ENCODE measurements at regions not wholly inside any gene's neighbourhood (a gene's known extent, or its start where the extent isn't known, plus 50 kb on each side); places are given as distances from the start of the nearest gene placed in this dataset.

DNA sequence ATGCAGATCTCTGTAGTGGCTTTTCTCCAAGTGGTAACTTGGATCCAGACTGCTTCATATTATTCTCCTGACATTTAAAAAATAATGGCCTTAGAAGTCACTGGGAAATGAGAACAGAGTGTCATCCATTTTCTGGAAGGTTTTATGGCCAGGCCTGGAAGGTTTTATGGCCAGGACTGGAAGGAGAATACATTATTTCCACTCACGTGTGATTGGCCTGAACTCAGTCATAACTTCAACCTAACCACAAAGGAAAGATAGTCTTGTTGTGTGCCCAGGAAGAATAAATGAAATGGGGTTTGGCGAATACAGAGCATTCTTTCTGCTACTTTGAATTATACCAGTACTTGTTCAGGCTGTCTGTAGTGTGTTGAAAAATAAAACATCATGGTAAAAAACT is 360.9 kb downstream of the GPAM start:
- CTCF ChIA-PET: no interaction called here
- no peak overlapping the region for H3K4me3 Mint-ChIP-seq (ENCODE audit: low read depth, unreplicated experiment)
- H3K27ac Mint-ChIP-seq (ENCODE audit: unreplicated experiment): no peak overlapping the region
- no peaks in the 10 kb centered on the region for H3K9me3 Mint-ChIP-seq (ENCODE audit: low read depth, unreplicated experiment)
- no peak for DNase-seq
- H3K36me3 Mint-ChIP-seq (ENCODE audit: insufficient read depth, unreplicated experiment): no peaks in the 10 kb centered on the region
- intact Hi-C loops (cut with micrococcal nuclease; ENCODE audit: unreplicated experiment): no loop called here
- H3K27me3 Mint-ChIP-seq (ENCODE audit: unreplicated experiment): peaks cover 5% of the 10 kb centered on the region
- BruUV-seq (replicated peaks): no TSS peak
- TF ChIP-seq, protein P1, sequence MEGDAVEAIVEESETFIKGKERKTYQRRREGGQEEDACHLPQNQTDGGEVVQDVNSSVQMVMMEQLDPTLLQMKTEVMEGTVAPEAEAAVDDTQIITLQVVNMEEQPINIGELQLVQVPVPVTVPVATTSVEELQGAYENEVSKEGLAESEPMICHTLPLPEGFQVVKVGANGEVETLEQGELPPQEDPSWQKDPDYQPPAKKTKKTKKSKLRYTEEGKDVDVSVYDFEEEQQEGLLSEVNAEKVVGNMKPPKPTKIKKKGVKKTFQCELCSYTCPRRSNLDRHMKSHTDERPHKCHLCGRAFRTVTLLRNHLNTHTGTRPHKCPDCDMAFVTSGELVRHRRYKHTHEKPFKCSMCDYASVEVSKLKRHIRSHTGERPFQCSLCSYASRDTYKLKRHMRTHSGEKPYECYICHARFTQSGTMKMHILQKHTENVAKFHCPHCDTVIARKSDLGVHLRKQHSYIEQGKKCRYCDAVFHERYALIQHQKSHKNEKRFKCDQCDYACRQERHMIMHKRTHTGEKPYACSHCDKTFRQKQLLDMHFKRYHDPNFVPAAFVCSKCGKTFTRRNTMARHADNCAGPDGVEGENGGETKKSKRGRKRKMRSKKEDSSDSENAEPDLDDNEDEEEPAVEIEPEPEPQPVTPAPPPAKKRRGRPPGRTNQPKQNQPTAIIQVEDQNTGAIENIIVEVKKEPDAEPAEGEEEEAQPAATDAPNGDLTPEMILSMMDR (IDR thresholded peaks at IDR 0.05; ENCODE audit: unreplicated experiment): no peak
- H3K4me1 Mint-ChIP-seq (ENCODE audit: low read depth, unreplicated experiment): no peaks in the 10 kb centered on the region

DNA sequence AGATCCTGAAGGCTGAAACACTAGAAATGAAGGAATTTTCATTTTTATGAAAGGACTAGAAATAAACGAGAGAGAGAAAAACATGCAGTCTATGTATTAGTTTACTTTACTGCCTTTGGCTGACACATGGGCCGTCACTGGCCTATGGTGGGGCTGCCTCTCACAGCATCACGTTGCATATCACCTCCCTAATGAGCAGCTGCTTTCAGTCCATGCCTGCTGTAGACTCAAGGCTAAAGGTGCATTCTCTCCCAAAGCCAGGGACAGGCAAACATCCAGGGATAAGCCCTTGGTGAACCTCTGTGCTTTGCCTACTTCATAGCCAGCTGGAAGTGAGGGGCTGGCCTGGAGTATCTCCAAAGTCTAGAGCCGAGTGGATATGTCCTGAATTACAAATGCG is 359.4 kb downstream of the GPAM start:
- no peak overlapping the region for H3K27ac Mint-ChIP-seq (ENCODE audit: unreplicated experiment)
- BruUV-seq (replicated peaks): no TSS peak
- H3K27me3 Mint-ChIP-seq (ENCODE audit: unreplicated experiment): peaks cover 12% of the 10 kb centered on the region
- H3K4me3 Mint-ChIP-seq (ENCODE audit: low read depth, unreplicated experiment): no peak overlapping the region
- H3K36me3 Mint-ChIP-seq (ENCODE audit: insufficient read depth, unreplicated experiment): no peaks in the 10 kb centered on the region
- DNase-seq: no peak
- no peaks in the 10 kb centered on the region for H3K9me3 Mint-ChIP-seq (ENCODE audit: low read depth, unreplicated experiment)
- H3K4me1 Mint-ChIP-seq (ENCODE audit: low read depth, unreplicated experiment): no peaks in the 10 kb centered on the region
- CTCF ChIA-PET: no interaction called here
- intact Hi-C loops (cut with micrococcal nuclease; ENCODE audit: unreplicated experiment): no loop called here
- TF ChIP-seq, protein P1 (IDR thresholded peaks at IDR 0.05; ENCODE audit: unreplicated experiment): no peak

DNA sequence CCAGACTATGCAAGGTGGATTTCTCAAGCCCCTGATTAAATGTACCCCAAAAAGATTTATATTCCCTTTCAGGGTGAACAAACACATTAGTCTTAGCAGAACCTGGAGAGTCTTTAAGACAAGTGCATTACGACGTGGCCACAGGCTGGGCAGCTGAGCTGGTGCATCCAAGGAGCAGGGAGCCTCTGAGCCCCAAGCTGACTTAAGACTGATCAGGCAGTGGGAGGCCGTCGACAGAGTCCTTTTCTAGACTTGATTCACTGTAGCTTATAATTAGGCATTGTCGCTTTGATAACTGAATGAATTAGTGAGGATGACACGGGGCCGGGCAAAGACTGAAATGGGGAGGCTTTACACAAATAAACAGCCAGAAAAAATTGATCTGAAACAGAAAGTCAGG is 353.2 kb downstream of the GPAM start:
- Mint-ChIP-seq H3K27me3 (ENCODE audit: unreplicated experiment) (peaks cover 12% of the 10 kb centered on the region), H3K27ac (ENCODE audit: unreplicated experiment) (no peak overlapping the region), H3K4me3 (ENCODE audit: low read depth, unreplicated experiment) (no peak overlapping the region), H3K9me3 (ENCODE audit: low read depth, unreplicated experiment) (no peaks in the 10 kb centered on the region), H3K36me3 (ENCODE audit: insufficient read depth, unreplicated experiment) (no peaks in the 10 kb centered on the region), H3K4me1 (ENCODE audit: low read depth, unreplicated experiment) (no peaks in the 10 kb centered on the region)
- intact Hi-C loops (cut with micrococcal nuclease; ENCODE audit: unreplicated experiment): no loop called here
- no TSS peak for BruUV-seq (replicated peaks)
- CTCF ChIA-PET: no interaction called here
- TF ChIP-seq, protein P1 (IDR thresholded peaks at IDR 0.05; ENCODE audit: unreplicated experiment): no peak
- no peak for DNase-seq

DNA sequence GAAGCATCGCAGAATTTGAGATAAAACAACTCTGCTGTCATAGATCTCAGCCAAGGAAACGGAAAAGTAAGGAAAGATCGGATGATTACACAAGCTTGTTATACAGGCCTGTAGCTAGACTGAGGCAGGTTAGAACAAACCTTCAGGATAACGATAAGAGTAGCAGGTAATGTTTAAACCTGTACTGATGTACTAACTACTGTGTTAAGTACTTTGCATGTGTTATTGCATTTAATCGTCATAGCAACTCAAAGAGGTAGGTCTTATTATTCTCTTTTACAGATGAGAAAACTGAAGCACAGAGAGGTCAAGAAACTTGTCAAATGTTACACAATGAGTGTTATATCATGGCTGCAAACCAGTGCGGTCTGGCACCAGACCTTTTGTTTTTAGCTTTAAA is 352.5 kb downstream of the GPAM start:
- Mint-ChIP-seq H3K27me3 (ENCODE audit: unreplicated experiment) (peaks cover 12% of the 10 kb centered on the region), H3K4me3 (ENCODE audit: low read depth, unreplicated experiment) (no peak overlapping the region), H3K36me3 (ENCODE audit: insufficient read depth, unreplicated experiment) (no peaks in the 10 kb centered on the region), H3K4me1 (ENCODE audit: low read depth, unreplicated experiment) (no peaks in the 10 kb centered on the region), H3K27ac (ENCODE audit: unreplicated experiment) (no peak overlapping the region), H3K9me3 (ENCODE audit: low read depth, unreplicated experiment) (no peaks in the 10 kb centered on the region)
- CTCF ChIA-PET: no interaction called here
- no TSS peak for BruUV-seq (replicated peaks)
- TF ChIP-seq, protein P1 (IDR thresholded peaks at IDR 0.05; ENCODE audit: unreplicated experiment): no peak
- intact Hi-C loops (cut with micrococcal nuclease; ENCODE audit: unreplicated experiment): no loop called here
- DNase-seq: no peak

DNA sequence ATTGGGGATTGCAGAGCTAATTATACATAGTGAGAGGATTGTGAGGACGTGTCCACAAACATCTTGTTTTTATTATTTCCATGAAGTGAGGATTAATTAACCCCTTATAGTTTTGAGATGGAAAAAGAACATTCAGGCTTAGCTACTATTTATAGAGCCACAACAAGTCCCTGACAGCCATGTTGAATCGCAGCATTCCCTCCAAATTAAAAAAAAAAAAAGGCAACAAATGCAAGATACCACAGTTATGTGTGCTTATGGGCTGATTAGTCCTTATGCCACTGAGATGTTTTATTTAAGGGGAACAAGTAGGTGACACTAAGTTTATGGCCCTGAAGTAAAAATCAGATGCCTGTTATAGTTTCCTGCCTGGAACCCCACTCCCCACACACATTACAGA is 350.3 kb downstream of the GPAM start:
- BruUV-seq (replicated peaks): no TSS peak
- DNase-seq: no peak
- TF ChIP-seq, protein P1 (IDR thresholded peaks at IDR 0.05; ENCODE audit: unreplicated experiment): no peak
- H3K4me3 Mint-ChIP-seq (ENCODE audit: low read depth, unreplicated experiment): no peak overlapping the region
- no peaks in the 10 kb centered on the region for H3K36me3 Mint-ChIP-seq (ENCODE audit: insufficient read depth, unreplicated experiment)
- H3K27me3 Mint-ChIP-seq (ENCODE audit: unreplicated experiment): peaks cover 2% of the 10 kb centered on the region
- no peak overlapping the region for H3K27ac Mint-ChIP-seq (ENCODE audit: unreplicated experiment)
- intact Hi-C loops (cut with micrococcal nuclease; ENCODE audit: unreplicated experiment): no loop called here
- H3K4me1 Mint-ChIP-seq (ENCODE audit: low read depth, unreplicated experiment): no peaks in the 10 kb centered on the region
- no peaks in the 10 kb centered on the region for H3K9me3 Mint-ChIP-seq (ENCODE audit: low read depth, unreplicated experiment)
- CTCF ChIA-PET: no interaction called here
